ENCODE measurements at regions not wholly inside any gene's neighbourhood (a gene's known extent, or its start where the extent isn't known, plus 50 kb on each side); places are given as distances from the start of the nearest gene placed in this dataset.

DNA sequence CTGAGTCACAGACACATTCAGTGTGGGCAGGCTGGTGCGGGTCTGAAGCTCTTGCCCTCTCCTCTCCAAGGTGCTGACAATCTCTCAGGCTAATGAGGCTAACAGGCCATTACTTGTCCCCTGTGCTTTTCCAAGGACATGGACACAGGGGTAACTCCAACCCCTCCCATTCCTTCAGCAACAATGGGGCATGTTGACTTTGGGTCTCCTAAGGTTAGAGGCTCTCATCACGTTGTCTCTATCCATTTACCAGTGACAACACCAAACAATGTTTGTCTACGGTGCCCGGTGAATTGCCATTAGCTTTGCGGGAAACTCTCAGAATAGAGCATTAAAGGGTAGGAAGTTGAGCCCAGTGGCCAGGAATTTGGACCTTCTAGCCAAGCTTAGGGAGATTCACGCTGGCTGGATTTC, 101.6 kb upstream of the TNS3 start:
- no peak for TF ChIP-seq CTCF (IDR thresholded peaks at IDR 0.05; ENCODE audit: low read depth, low read length)
- no peak for TF ChIP-seq EZH2phosphoT487 (IDR thresholded peaks at IDR 0.05; ENCODE audit: low read depth)
